GM19099 (cell line): ENCODE measurements at regions not wholly inside any gene's neighbourhood (a gene's known extent, or its start where the extent isn't known, plus 50 kb on each side); places are given as distances from the start of the nearest gene placed in this dataset.

ENCODE experiments used
- POLR2A ChIP-seq: IDR thresholded peaks from 3 replicates; pipeline ENCODE4 v1.6.1; 2011; ENCODE audit warnings: low read depth; ENCODE audit not compliant: insufficient read length; ENCODE audit errors: extremely low read depth

DNA sequence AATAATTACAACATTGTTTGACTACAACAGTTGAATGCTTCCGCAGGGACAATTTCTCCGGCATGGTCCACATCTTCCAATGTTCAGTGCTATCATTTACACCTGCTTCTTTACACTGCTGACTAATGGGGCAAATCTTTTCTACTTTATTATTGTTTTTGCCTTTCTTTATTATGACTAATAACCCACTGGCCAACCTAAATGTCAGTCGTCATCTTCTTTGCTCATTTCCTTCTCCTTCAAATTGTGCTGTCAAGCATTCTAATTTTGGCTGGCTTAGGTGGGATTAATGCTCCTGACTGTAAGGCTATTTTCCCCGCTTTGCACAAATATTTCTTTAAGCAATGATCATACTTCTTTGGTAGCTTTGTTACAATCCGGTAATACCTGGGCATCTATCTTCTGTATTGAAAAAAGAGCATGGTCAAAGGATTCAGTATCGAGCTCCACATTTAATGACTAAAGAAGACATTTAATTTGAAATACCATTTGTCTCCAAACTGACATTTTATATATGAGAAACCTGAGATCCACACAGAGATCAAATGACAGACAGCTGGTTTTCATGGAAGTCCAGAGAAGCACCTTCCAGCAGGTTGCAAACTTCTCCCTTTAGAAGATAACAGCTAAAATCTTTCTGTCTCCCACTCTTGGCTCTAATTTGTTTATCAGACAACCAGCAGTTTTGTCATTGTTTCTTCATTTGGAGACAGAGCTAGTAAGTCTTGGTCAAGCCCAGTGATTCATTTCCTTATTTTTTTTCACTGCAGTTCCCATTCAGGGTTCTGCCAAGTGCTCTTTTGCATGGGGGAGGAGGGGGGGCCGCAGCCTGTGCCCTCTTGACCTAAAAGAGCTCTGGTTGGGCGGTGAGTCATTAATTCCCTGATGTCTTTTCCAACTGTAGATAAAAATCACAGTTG is 132.9 kb downstream of the SOCS6 start:
- no peak for TF ChIP-seq POLR2A

DNA sequence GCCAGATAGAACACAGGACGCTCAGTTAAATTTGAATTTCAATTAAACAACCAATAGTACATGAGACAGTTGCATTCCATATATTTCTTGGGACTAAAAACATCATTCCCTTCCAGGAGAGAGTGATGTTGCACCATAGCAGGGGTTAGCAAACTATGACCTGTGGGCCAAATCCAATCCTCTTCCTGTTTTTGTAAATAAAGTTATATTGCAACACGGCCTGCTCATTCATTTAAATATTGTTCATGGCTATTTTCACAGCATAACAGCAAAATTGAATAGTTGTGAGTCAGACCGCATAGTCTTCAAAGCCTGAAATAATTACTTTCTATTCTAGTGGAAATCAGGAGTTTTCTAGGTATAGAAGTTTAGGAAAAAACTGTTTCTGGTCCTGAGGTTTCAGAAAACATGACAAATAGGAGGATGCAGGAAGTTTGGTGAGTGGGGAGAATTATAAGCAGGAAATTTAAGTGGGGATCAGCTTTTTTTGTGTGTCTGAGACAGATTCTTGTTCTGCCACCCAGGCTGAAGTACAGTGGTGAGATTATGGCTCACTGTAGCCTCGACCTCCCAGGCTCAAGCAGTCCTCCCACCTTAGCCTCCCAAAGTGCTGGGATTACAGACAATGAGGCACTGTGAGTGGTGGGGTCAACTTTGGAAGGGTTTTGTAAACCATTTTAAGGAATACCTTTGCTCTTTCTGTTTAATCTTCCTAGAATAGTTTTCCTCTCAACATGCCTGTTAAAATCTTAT is 131.5 kb downstream of the SOCS6 start:
- TF ChIP-seq POLR2A: no peak

DNA sequence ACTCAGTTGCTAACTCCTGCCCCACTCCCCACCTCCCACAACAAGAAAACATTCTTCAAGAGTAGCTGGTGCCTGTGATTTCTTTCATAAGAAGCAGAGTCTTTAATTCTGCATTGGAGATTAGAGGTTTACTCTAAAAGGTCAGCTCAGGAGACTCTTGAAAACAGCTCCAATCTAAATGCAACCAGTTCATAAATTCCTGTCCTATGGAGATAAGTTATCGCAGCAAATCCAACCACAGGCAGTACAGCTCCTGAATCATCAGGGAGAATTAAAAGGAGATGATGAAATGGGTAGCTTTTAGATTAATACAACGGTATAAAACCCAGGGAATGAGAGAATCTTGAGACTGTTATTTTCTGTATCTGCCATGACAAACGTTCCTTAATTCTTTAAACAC is 130.7 kb downstream of the SOCS6 start:
- TF ChIP-seq POLR2A: no peak

DNA sequence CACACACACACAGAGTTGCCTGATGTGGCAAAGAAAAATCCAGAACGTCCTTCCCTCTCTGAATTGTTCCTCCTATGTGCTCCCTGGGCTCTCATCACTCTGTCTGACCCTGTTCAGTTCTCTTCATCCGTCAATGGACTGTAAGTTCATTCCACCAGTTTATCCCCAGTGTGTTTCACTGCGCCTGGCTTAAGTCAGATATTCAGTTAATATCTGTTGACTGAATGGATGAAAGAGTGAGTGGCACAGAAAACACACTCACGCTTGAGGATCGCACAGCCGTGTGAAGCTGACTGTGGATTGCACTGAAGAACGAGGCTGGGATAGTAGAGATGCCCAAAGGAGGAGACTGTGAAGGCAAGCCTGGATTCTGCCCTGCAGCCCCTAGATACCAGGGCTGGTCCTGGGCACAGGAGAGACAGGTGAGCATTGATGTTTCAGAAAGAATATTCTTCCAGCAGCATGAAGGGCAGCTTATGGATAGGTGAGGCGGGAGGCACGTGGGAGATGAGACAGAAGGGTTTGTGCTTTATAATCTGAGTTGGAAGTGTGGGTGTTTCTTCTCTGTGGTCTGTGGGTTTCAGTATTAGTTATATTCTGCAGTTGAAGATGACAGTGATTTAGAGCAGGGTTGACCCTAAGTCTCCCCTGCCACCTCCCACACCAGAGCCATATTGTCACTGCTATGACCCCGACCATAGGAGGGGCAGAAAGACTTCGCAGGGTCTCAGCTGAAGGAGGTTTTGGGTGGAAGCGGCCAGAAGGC is 129.9 kb downstream of the SOCS6 start:
- TF ChIP-seq POLR2A: no peak

DNA sequence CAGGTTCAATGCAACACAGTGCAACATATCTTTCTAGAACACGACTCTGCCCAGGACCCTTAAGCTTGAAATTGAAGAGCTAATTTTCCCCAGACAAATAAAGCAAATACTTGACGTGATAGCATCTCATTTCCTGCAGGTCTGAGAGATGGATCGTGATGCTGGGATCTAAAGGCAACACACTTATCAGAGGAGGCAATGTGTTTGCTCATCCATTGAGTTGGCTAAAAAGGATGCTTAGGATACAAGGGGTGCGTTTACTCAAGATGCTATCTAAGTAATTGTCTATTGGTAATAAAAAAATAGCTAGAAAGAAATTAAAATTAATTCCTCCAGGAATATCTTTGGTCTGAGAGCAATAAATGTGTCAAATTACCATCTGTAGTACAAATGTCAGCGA is 129.0 kb downstream of the SOCS6 start:
- TF ChIP-seq POLR2A: no peak

GRCh38 chr18:70416496-70416895 is 127.7 kb downstream of the SOCS6 start:
- TF ChIP-seq POLR2A: no peak

DNA sequence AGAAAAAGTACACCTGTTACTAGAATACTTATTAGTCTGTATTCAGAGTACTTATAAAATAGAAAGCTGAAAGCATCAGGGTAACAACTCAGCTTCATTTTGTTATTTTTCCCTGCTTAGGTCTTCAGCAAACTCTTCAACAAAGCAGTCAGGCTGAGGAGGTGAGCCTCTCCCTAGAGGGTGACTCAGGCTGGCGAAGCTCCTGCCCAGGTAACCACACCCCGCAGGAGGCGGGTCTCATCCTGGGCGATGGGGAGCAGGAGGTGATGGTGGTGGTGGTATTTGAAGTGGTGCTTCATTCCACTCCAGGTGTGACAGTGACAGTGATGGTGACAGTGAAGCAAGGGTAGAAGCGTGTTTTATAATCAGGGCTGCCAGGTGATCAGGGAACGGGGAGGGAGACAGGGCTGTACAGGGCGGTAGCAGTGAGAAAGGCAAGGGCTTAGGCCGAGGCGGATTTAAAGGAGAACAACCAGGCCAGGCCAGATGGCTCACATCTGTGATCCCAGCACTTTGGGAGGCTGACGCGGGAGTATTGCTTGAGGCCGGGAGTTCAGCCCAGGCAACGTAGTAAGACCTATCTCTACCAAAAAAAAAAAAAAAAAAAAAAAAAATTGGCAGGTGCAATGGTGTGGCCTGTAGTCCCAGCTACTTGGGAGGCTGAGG is 127.1 kb downstream of the SOCS6 start:
- no peak for TF ChIP-seq POLR2A

GRCh38 chr18:70414315-70414900 is 125.6 kb downstream of the SOCS6 start:
- no peak for TF ChIP-seq POLR2A

GRCh38 chr18:70413455-70413854 is 124.6 kb downstream of the SOCS6 start:
- TF ChIP-seq POLR2A: no peak

GRCh38 chr18:70411876-70412435 is 123.1 kb downstream of the SOCS6 start:
- TF ChIP-seq POLR2A: no peak

DNA sequence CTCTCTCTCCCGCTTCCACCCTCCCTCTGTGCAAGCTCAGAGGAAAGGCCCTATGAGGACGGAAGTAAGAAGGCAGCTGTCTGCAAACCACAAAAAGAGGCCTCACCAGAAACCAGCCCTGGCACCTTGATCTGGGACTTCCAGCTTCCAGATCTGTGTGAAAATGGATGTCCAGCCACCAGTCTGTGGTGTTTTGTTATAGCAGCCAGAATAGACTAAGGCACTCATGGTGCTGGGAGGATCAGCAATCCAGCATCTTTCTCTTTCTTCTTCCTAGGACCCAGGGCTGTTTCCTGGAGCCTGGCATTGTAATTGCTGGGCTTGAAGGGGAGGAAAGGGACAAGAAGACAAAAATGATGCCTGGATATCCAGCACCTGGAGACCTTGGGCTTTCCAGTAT is 122.5 kb downstream of the SOCS6 start:
- TF ChIP-seq POLR2A: no peak

- no peak for TF ChIP-seq POLR2A
Measured at GRCh38 chr18:70405052-70405451, 116.2 kb downstream of the SOCS6 start.

DNA sequence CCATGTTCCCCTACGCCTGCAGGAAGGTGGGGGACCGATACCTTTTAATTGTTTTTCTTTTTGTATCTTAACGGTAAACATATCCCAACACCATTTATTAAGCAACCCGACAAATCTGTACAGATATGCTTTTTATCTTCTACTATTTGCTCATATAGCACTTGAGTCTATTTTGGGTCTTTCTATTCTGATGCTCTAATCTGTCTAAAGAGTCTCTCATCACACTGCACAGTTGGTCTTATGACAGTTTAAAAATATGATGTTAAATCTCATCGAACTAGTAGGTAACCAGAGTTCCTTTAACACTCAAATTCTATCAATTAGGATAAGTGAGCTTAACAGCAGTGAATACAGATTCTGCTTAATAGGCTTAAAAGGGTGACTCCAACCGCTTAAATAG is 111.6 kb downstream of the SOCS6 start:
- no peak for TF ChIP-seq POLR2A

DNA sequence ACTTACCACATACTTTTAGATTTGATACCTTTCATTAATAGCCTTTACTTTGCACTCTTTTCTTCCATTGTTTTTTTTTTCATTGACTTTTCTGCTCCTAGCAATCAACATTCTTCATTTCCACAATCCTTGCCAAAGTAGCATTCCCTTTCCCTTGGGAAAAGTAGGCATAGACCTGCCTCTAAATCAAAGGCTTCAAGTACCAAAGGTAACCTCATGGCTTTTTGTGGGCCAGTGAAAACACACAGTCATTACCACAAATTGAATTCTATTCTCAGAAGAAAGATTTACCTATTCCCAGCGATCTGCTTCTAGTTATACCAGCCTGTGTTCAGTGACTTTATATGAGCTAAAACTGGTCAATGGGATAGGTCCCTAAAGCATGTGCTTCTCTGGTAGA is 109.2 kb downstream of the SOCS6 start:
- TF ChIP-seq POLR2A: no peak
